HCT116 (cell line): ENCODE measurements at regions not wholly inside any gene's neighbourhood (a gene's known extent, or its start where the extent isn't known, plus 50 kb on each side); places are given as distances from the start of the nearest gene placed in this dataset.

Experiments
- ATAC-seq: fragments of 200-7000 bp; cut with Tn5 transposase; 2 replicates; pipeline ENCODE4 v1.9.1; 2020; ENCODE audit warnings: mild to moderate bottlenecking, moderate library complexity
- BruUV-seq: library from RNA; stranded (reverse); fragments of 400-500 nt; replicated peaks from 2 replicates; lab custom pipeline; 2021; lab: Mats Ljungman, UMichigan
- CTCF ChIA-PET: fragments of 300-600 bp; sonication (Branson Sonifier 250); formaldehyde crosslinking; loops from one replicate; lab custom pipeline; 2021; ENCODE audit warnings: antibody characterized with exemption; lab: Charles Lee
- POLR2A ChIA-PET: fragments of 300-600, 350-600 bp; sonication (Branson Sonifier 250); formaldehyde crosslinking; loops from one replicate; lab custom pipeline; 2021; ENCODE audit warnings: antibody characterized with exemption; lab: Charles Lee
- RAD21 ChIA-PET, 2 experiments: fragments of 300-600 bp; sonication (Branson Sonifier 250); formaldehyde crosslinking; loops; one replicate each; lab custom pipeline; 2023; ENCODE audit warnings: low total read pairs in 2 of 2; ENCODE audit not compliant: uncharacterized antibody in 2 of 2, unreplicated experiment in 2 of 2, low non-redundant PET in 1 of 2; lab: Charles Lee
- DNase-seq: peaks from one replicate; pipeline ENCODE4 v3.0.0-alpha.2; 2010; ENCODE audit warnings: low read depth, low spot score
- H2AFZ ChIP-seq: fragments of 200-600 bp; shearing (Covaris generic), sonication (generic); 2 replicates; pipeline ENCODE4 v1.6.1; 2017; ENCODE audit warnings: low read depth, mixed run types, mixed read lengths, antibody characterized with exemption, low read length; ENCODE audit not compliant: poor library complexity, severe bottlenecking
- H3K27ac ChIP-seq: 2 replicates; pipeline ENCODE4 v1.5.1; 2012; ENCODE audit warnings: low read depth, low read length
- H3K27me3 ChIP-seq: fragments of 200-600 bp; sonication (generic); 2 replicates; pipeline ENCODE4 v1.6.1; 2016; ENCODE audit warnings: mixed run types, low read length, mixed read lengths; ENCODE audit not compliant: insufficient read depth
- H3K36me3 ChIP-seq, 2 experiments: fragments of 200-500 bp in 1 of 2; fragments of 200-600 bp in 1 of 2; sonication (Bioruptor generic) in 1 of 2; sonication (generic) in 1 of 2; 2 replicates each; pipeline versions ENCODE4 v1.5.1 to v1.6.1; 2014 to 2016; ENCODE audit warnings: low read length in 2 of 2, inconsistent platforms in 1 of 2, mixed read lengths in 1 of 2, mixed run types in 1 of 2; ENCODE audit not compliant: insufficient read depth in 2 of 2, control insufficient read depth in 1 of 2
- H3K4me1 ChIP-seq, 2 experiments: fragments of 200-600 bp in 1 of 2; sonication (generic) in 1 of 2; 2 replicates each; pipeline versions ENCODE4 v1.5.1 to v1.6.1; 2012 to 2017; ENCODE audit warnings: low read length in 2 of 2, inconsistent platforms in 1 of 2, mild to moderate bottlenecking in 1 of 2, mixed read lengths in 1 of 2, mixed run types in 1 of 2, moderate library complexity in 1 of 2; ENCODE audit not compliant: insufficient read depth in 2 of 2, control insufficient read depth in 1 of 2
- H3K4me2 ChIP-seq: fragments of 200-600 bp; sonication (generic); 2 replicates; pipeline ENCODE4 v1.6.1; 2017; ENCODE audit warnings: mixed run types, low read length, mixed read lengths
- H3K4me3 ChIP-seq, 2 experiments: fragments of 200-600 bp in 1 of 2; sonication (generic) in 1 of 2; replicated peaks in 1 of 2; 2 replicates each; pipeline ENCODE4 v1.5.1; 2011 to 2016; ENCODE audit warnings: low read length in 2 of 2, control low read depth in 1 of 2, low read depth in 1 of 2, mild to moderate bottlenecking in 1 of 2, mixed read lengths in 1 of 2, mixed run types in 1 of 2
- H3K79me2 ChIP-seq: fragments of 200-600 bp; sonication (generic); 2 replicates; pipeline ENCODE4 v1.6.1; 2017; ENCODE audit warnings: mild to moderate bottlenecking, mixed run types, low read length, moderate library complexity, mixed read lengths; ENCODE audit not compliant: insufficient read depth
- H3K9ac ChIP-seq: fragments of 200-600 bp; sonication (generic); 2 replicates; pipeline ENCODE4 v1.6.1; 2016; ENCODE audit warnings: low read length, mixed read lengths
- H3K9me2 ChIP-seq: fragments of 200-600 bp; sonication (generic), shearing (Covaris generic); 2 replicates; pipeline ENCODE4 v1.6.1; 2017; ENCODE audit warnings: mixed run types, mild to moderate bottlenecking, moderate library complexity; ENCODE audit not compliant: insufficient read depth
- H3K9me3 ChIP-seq, 2 experiments: fragments of 200-500 bp in 1 of 2; fragments of 200-600 bp in 1 of 2; sonication (Bioruptor generic) in 1 of 2; sonication (generic) in 1 of 2; 2 replicates each; pipeline ENCODE4 v1.6.1; 2014 to 2017; ENCODE audit warnings: low read length in 2 of 2, mixed read lengths in 2 of 2, inconsistent platforms in 1 of 2, low read depth in 1 of 2, mild to moderate bottlenecking in 1 of 2, mixed run types in 1 of 2, moderate library complexity in 1 of 2; ENCODE audit not compliant: control insufficient read depth in 1 of 2, insufficient read depth in 1 of 2
- H4K20me1 ChIP-seq: fragments of 200-600 bp; sonication (generic), shearing (Covaris generic); 2 replicates; pipeline ENCODE4 v1.6.1; 2017; ENCODE audit warnings: mixed run types, mild to moderate bottlenecking, moderate library complexity; ENCODE audit not compliant: insufficient read depth
- ATF3 ChIP-seq: IDR thresholded peaks from 2 replicates; pipeline ENCODE4 v1.6.1; 2012
- CBX3 ChIP-seq: IDR thresholded peaks from 2 replicates; pipeline ENCODE4 v1.6.1; 2012; ENCODE audit warnings: low read depth
- CEBPB ChIP-seq: IDR thresholded peaks from 2 replicates; pipeline ENCODE4 v1.6.1; 2012; ENCODE audit warnings: low read depth
- CTCF ChIP-seq, 3 experiments: fragments of 200-600 bp in 1 of 3; sonication (generic) in 1 of 3; IDR thresholded peaks in 2 of 3; conservative IDR thresholded peaks in 1 of 3; 2 replicates each; pipeline ENCODE4 v1.5.1; 2012 to 2017; ENCODE audit warnings: low read depth in 2 of 3, low read length in 2 of 3, antibody characterized with exemption in 1 of 3, borderline replicate concordance in 1 of 3, control low read depth in 1 of 3, mild to moderate bottlenecking in 1 of 3, mixed read lengths in 1 of 3, mixed run types in 1 of 3, moderate library complexity in 1 of 3; ENCODE audit not compliant: insufficient read depth in 1 of 3
- ELF1 ChIP-seq: IDR thresholded peaks from 2 replicates; pipeline ENCODE4 v1.6.1; 2012; ENCODE audit warnings: low read depth, borderline replicate concordance
- EZH2phosphoT487 ChIP-seq: fragments of 200-600 bp; IDR thresholded peaks from 2 replicates; pipeline ENCODE4 v1.6.1; 2018; ENCODE audit warnings: antibody characterized with exemption, borderline replicate concordance
- FOSL1 ChIP-seq: IDR thresholded peaks from 2 replicates; pipeline ENCODE4 v1.6.1; 2012; ENCODE audit warnings: low read depth
- JUND ChIP-seq: IDR thresholded peaks from 2 replicates; pipeline ENCODE4 v1.6.1; 2012
- MAX ChIP-seq: IDR thresholded peaks from 2 replicates; pipeline ENCODE4 v1.6.1; 2012
- POLR2AphosphoS5 ChIP-seq: IDR thresholded peaks from 2 replicates; pipeline ENCODE4 v1.6.1; 2011; ENCODE audit warnings: mild to moderate bottlenecking, low read depth, low read length, moderate library complexity
- SRF ChIP-seq: IDR thresholded peaks from 2 replicates; pipeline ENCODE4 v1.6.1; 2012; ENCODE audit warnings: low read depth
- TCF7L2 ChIP-seq: IDR thresholded peaks from 2 replicates; pipeline ENCODE4 v1.7.0; 2011; ENCODE audit warnings: borderline replicate concordance, inconsistent platforms; ENCODE audit not compliant: insufficient read depth, insufficient read length; ENCODE audit errors: extremely low read depth
- ZBTB33 ChIP-seq: IDR thresholded peaks from 2 replicates; pipeline ENCODE4 v1.6.1; 2011; ENCODE audit warnings: mild to moderate bottlenecking, low read length, moderate library complexity; ENCODE audit not compliant: insufficient replicate concordance; ENCODE audit errors: extremely low read depth
- ZNF274 ChIP-seq: fragments of 200-500 bp; sonication (Bioruptor generic); IDR thresholded peaks from 2 replicates; pipeline ENCODE4 v1.6.1; 2014; ENCODE audit warnings: mild to moderate bottlenecking, low read depth, low read length, inconsistent platforms
- intact Hi-C: fragments of 100-400 bp; cut with micrococcal nuclease; formaldehyde crosslinking; loops from 2 replicates; pipeline ENCODE4 v1.10.0; 2022

GRCh38 chr1:96522927-96523326 is 198.7 kb upstream of the PTBP2 start:
- POLR2A ChIA-PET: no interaction called here
- no TSS peak for BruUV-seq
- Histone ChIP-seq H3K27ac (no peak overlapping the region), H3K36me3 (no peaks in the 10 kb centered on the region), H3K27me3 (no peaks in the 10 kb centered on the region), H3K9ac (no peak overlapping the region), H2AFZ (no peak overlapping the region), H4K20me1 (no peaks in the 10 kb centered on the region), H3K9me3 (no peaks in the 10 kb centered on the region; a peak in 1 of 4 replicates)
- CTCF ChIA-PET: no interaction called here
- RAD21 ChIA-PET: no interaction called here
- TF ChIP-seq FOSL1: no peak
- TF ChIP-seq, all 23 proteins: peak for 0
- no peak overlapping the region for H3K4me3 ChIP-seq
- DNase-seq (no peak), ATAC-seq (no peak)
- no peaks in the 10 kb centered on the region for H3K79me2 ChIP-seq
- intact Hi-C loops: no loop called here
- H3K9me2 ChIP-seq: no peaks in the 10 kb centered on the region
- H3K4me2 ChIP-seq: no peak overlapping the region
- peaks cover 2 to 6% of the 10 kb centered on the region in 2 experiments; a peak in 1 of 4 replicates for H3K4me1 ChIP-seq

- ChIA-PET CTCF (no interaction called here), RAD21 (no interaction called here), POLR2A (no interaction called here)
- Histone ChIP-seq H2AFZ (no peak overlapping the region), H3K27me3 (no peaks in the 10 kb centered on the region), H3K4me2 (no peak overlapping the region), H4K20me1 (no peaks in the 10 kb centered on the region), H3K4me1 (peaks cover 2 to 6% of the 10 kb centered on the region in 2 experiments; a peak in 1 of 4 replicates), H3K27ac (no peak overlapping the region), H3K9ac (no peak overlapping the region), H3K9me2 (no peaks in the 10 kb centered on the region), H3K9me3 (peaks cover 0 to 7% of the 10 kb centered on the region in 2 experiments; a peak in 2 of 4 replicates), H3K36me3 (no peaks in the 10 kb centered on the region), H3K4me3 (no peak overlapping the region), H3K79me2 (no peaks in the 10 kb centered on the region)
- DNase-seq (no peak), ATAC-seq (no peak)
- BruUV-seq: no TSS peak
- intact Hi-C loops: no loop called here
- TF ChIP-seq SRF (no peak), ELF1 (no peak), FOSL1 (no peak), EZH2phosphoT487 (no peak), CTCF (IDR thresholded peaks at IDR 0.05 in 2 of 3, conservative IDR thresholded peaks at IDR 0.05 in 1 of 3; ENCODE audit: borderline replicate concordance in 1 of 3, insufficient read depth in 1 of 3, low read depth in 2 of 3, low read length in 2 of 3) (no peak), ZBTB33 (no peak), ZNF274 (no peak), CBX3 (no peak), TCF7L2 (no peak), JUND (no peak), MAX (no peak), POLR2AphosphoS5 (no peak), ATF3 (no peak), CEBPB (no peak)
Observed at GRCh38 chr1:96524100-96524499, 197.5 kb upstream of the PTBP2 start.
